ENCODE measurements at regions not wholly inside any gene's neighbourhood (a gene's known extent, or its start where the extent isn't known, plus 50 kb on each side); places are given as distances from the start of the nearest gene placed in this dataset.

DNA sequence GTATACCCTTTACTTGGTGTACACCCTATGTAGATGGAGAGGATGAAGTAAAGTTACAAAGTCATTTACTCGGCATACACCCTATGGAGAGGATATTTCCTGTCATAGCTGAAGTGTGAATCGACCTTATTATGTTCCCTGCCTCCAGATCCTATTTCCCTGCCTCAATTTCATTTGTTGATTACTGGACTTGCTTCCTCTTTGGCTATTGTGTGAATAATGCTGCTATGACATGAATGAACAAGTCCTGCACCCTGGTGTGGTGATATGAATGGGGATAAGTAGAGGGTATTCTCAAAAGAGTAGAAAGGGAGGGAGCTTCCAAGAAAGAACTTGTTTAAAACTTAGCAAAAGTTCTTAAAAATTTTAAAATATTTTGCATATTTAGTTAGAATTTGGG is 123.5 kb upstream of the TBL1Y start:
- Histone ChIP-seq H3K27ac (ENCODE audit: low read depth in 2 of 2, low read length in 2 of 2) (no peak overlapping the region), H3K9ac (ENCODE audit: low read length in 3 of 3) (no peak overlapping the region), H3K27me3 (ENCODE audit: control insufficient read depth, insufficient read depth, low read length) (no peaks in the 10 kb centered on the region), H3K4me3 (ENCODE audit: low read length in 3 of 3) (no peak overlapping the region), H3K36me3 (ENCODE audit: control insufficient read depth in 2 of 3, insufficient read depth in 3 of 3, low read length in 3 of 3) (no peaks in the 10 kb centered on the region), H3K4me1 (ENCODE audit: control insufficient read depth in 2 of 3, insufficient read depth in 2 of 3, low read depth in 1 of 3, low read length in 3 of 3) (no peaks in the 10 kb centered on the region), H3K9me3 (ENCODE audit: control insufficient read depth in 2 of 3, insufficient read depth in 1 of 3, low read length in 3 of 3) (no peaks in the 10 kb centered on the region)
- FAIRE-seq (no peak), DNase-seq (no peak)
- intact Hi-C loops (cut with DNase I) = no loop called here
- TF ChIP-seq, protein P1, sequence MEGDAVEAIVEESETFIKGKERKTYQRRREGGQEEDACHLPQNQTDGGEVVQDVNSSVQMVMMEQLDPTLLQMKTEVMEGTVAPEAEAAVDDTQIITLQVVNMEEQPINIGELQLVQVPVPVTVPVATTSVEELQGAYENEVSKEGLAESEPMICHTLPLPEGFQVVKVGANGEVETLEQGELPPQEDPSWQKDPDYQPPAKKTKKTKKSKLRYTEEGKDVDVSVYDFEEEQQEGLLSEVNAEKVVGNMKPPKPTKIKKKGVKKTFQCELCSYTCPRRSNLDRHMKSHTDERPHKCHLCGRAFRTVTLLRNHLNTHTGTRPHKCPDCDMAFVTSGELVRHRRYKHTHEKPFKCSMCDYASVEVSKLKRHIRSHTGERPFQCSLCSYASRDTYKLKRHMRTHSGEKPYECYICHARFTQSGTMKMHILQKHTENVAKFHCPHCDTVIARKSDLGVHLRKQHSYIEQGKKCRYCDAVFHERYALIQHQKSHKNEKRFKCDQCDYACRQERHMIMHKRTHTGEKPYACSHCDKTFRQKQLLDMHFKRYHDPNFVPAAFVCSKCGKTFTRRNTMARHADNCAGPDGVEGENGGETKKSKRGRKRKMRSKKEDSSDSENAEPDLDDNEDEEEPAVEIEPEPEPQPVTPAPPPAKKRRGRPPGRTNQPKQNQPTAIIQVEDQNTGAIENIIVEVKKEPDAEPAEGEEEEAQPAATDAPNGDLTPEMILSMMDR (IDR thresholded peaks at IDR 0.05; ENCODE audit: borderline replicate concordance, extremely low read depth, insufficient read depth) = no peak

DNA sequence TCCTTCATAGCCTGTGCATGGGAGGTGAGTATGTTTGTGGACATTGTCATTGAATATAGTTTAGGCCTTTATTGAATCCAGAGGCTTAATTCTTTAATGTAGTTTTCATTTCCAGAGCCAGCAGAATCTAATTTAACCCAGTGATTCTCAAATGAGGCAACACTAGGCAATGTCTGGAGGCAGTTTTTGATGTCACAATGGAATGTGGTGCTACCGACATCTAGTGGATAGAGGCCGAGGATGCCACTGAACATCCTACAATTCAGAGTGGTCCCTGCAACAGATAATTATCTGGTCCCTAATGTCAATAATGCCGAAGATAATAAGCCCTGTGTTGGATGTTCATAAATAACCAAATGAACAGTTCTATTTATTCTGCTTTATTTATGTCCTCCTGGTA is 98.9 kb upstream of the TBL1Y start:
- TF ChIP-seq, protein P1 (IDR thresholded peaks at IDR 0.05; ENCODE audit: borderline replicate concordance, extremely low read depth, insufficient read depth) = peak; percentile 4
- Histone ChIP-seq H3K4me3 (ENCODE audit: low read length in 3 of 3) (no peak overlapping the region), H3K9ac (ENCODE audit: low read length in 3 of 3) (no peak overlapping the region), H3K9me3 (ENCODE audit: control insufficient read depth in 2 of 3, insufficient read depth in 1 of 3, low read length in 3 of 3) (no peaks in the 10 kb centered on the region), H3K27ac (ENCODE audit: low read depth in 2 of 2, low read length in 2 of 2) (no peak overlapping the region), H3K4me1 (ENCODE audit: control insufficient read depth in 2 of 3, insufficient read depth in 2 of 3, low read depth in 1 of 3, low read length in 3 of 3) (no peaks in the 10 kb centered on the region), H3K36me3 (ENCODE audit: control insufficient read depth in 2 of 3, insufficient read depth in 3 of 3, low read length in 3 of 3) (no peaks in the 10 kb centered on the region), H3K27me3 (ENCODE audit: control insufficient read depth, insufficient read depth, low read length) (no peaks in the 10 kb centered on the region)
- DNase-seq (peak in 1 of 5 donors; percentile 40), FAIRE-seq (no peak)
- intact Hi-C loops (cut with DNase I) = no loop called here

Measured in kidney (tissue), 13 donors.